ENCODE measurements at regions not wholly inside any gene's neighbourhood (a gene's known extent, or its start where the extent isn't known, plus 50 kb on each side); places are given as distances from the start of the nearest gene placed in this dataset.

GRCh38 chr18:38792731-38793130, 1227.1 kb upstream of the CELF4 start:
- TF ChIP-seq EP300 (IDR thresholded peaks at IDR 0.05; ENCODE audit: low read depth) (no peak), POLR2A (IDR thresholded peaks at IDR 0.05) (no peak), CTCF (IDR thresholded peaks at IDR 0.05) (no peak), POLR2AphosphoS5 (IDR thresholded peaks at IDR 0.05) (no peak)
